Pancreas (tissue), 10 donors: ENCODE measurements at regions not wholly inside any gene's neighbourhood (a gene's known extent, or its start where the extent isn't known, plus 50 kb on each side); places are given as distances from the start of the nearest gene placed in this dataset.

Source experiments
- ATAC-seq, 4 donors: fragments of 200-7000 bp; cut with Tn5 transposase; one replicate each; pipeline versions ENCODE4 v1.8.0 to v1.9.1; 2020; ENCODE audit warnings: mild to moderate bottlenecking in 4 of 4, moderate library complexity in 4 of 4
- DNase-seq, 6 donors: peaks; one replicate each; pipeline ENCODE4 v3.0.0-alpha.2; 2020
- FAIRE-seq: peaks from 2 replicates; lab custom pipeline; 2012; peaks lifted over from hg19 to GRCh38; lab: Jason Lieb, UNC
- H3K27ac ChIP-seq, 4 donors: fragments of 200-600 bp; sonication (generic); 1 replicate in 3 of 4; 2 replicates in 1 of 4; pipeline versions ENCODE4 v1.5.0 to v1.8.0; 2020
- H3K27me3 ChIP-seq, 4 donors: fragments of 200-600 bp; one replicate each; pipeline ENCODE4 v1.8.0; 2021
- H3K36me3 ChIP-seq, 3 donors: fragments of 200-600 bp; sonication (generic) in 1 of 3; one replicate each; pipeline versions ENCODE4 v1.5.0 to v1.8.0; 2020 to 2021
- H3K4me1 ChIP-seq, 3 donors: fragments of 200-600 bp; one replicate each; pipeline ENCODE4 v1.8.0; 2021
- H3K4me3 ChIP-seq, 4 donors: fragments of 200-600 bp; sonication (generic) in 2 of 4; one replicate each; pipeline versions ENCODE4 v1.5.0 to v1.8.0; 2020 to 2021
- H3K9me3 ChIP-seq, 4 donors: fragments of 200-600 bp; one replicate each; pipeline ENCODE4 v1.8.0; 2021
- CTCF ChIP-seq, 4 donors: fragments of 200-600 bp; sonication (generic) in 3 of 4; IDR thresholded peaks; one replicate each; pipeline versions ENCODE4 v1.5.0 to v1.8.0; 2021; ENCODE audit warnings: antibody characterized with exemption in 4 of 4
- WGBS, 2 donors: extraction: QIAGEN DNeasy Blood & Tissue Kit; methylation state at CpG; one replicate each; pipeline ENCODE4 v1.1.7; 2013; 5-methylcytosine and 5-hydroxymethylcytosine counted together
- intact Hi-C, 3 donors: fragments of 100-400 bp; cut with DNase I; formaldehyde crosslinking; loops; one replicate each; pipeline versions ENCODE4 v1.11.1 to v1.14.2; 2022
- donor health status: healthy with polysubstance abuse.
- donor health status: DM: no; HTN: no; CAD: no; lungs with moderate emphysema.
- donor health status: DM: no; HTN: no; CAD: no.
- donor health status: control.
- donor health status: control.
- donor health status: Bipolar disorder and iron deficiency.
- donor health status: DM: yes; HTN: yes; CAD: no.
- donor health status: DM: no; HTN: no; CAD: no.
- donor health status: DM: no; HTN: no; CAD: no.
- donor health status: DM: yes; HTN: yes; CAD: no.

GRCh38 chr10:65798133-65798532 lies 1127.7 kb upstream of the LRRTM3 start:
- 78 to 79% methylated on average over 3 of the region's 3 CpGs for WGBS, 2 donors
- FAIRE-seq (no peak), DNase-seq (no peak), ATAC-seq (no peak)
- Histone ChIP-seq H3K4me3 (no peak overlapping the region), H3K9me3 (no peaks in the 10 kb centered on the region), H3K27ac (no peak overlapping the region), H3K27me3 (no peaks in the 10 kb centered on the region), H3K36me3 (no peaks in the 10 kb centered on the region), H3K4me1 (no peaks in the 10 kb centered on the region)
- intact Hi-C loops = no loop called here
- no peak for TF ChIP-seq CTCF (IDR thresholded peaks at IDR 0.05)

GRCh38 chr10:65802391-65802790 lies 1123.4 kb upstream of the LRRTM3 start:
- H3K27me3 ChIP-seq = no peaks in the 10 kb centered on the region
- no peaks in the 10 kb centered on the region for H3K36me3 ChIP-seq
- no peak for TF ChIP-seq CTCF (IDR thresholded peaks at IDR 0.05)
- ATAC-seq (no peak), DNase-seq (no peak), FAIRE-seq (no peak)
- WGBS, 2 donors = 72 to 92% methylated on average over 2 of the region's 2 CpGs
- intact Hi-C loops = no loop called here
- H3K4me3 ChIP-seq = no peak overlapping the region
- H3K27ac ChIP-seq = no peak overlapping the region
- H3K9me3 ChIP-seq = no peaks in the 10 kb centered on the region
- H3K4me1 ChIP-seq = no peaks in the 10 kb centered on the region

GRCh38 chr10:65805511-65805910 lies 1120.3 kb upstream of the LRRTM3 start:
- no peaks in the 10 kb centered on the region for H3K9me3 ChIP-seq
- intact Hi-C loops = no loop called here
- no peak overlapping the region for H3K27ac ChIP-seq
- no peaks in the 10 kb centered on the region for H3K4me1 ChIP-seq
- H3K36me3 ChIP-seq = no peaks in the 10 kb centered on the region
- H3K4me3 ChIP-seq = no peak overlapping the region
- H3K27me3 ChIP-seq = no peaks in the 10 kb centered on the region
- FAIRE-seq (no peak), ATAC-seq (no peak), DNase-seq (no peak)
- WGBS, 2 donors = 21 to 24% methylated on average over 1 of the region's 1 CpG
- TF ChIP-seq CTCF (IDR thresholded peaks at IDR 0.05) = no peak

- Histone ChIP-seq H3K27ac (no peak overlapping the region), H3K4me3 (no peak overlapping the region), H3K4me1 (no peaks in the 10 kb centered on the region), H3K9me3 (no peaks in the 10 kb centered on the region), H3K27me3 (no peaks in the 10 kb centered on the region), H3K36me3 (no peaks in the 10 kb centered on the region)
- DNase-seq (no peak), ATAC-seq (no peak), FAIRE-seq (no peak)
- intact Hi-C loops = no loop called here
- 35 to 36% methylated on average over 1 of the region's 1 CpG for WGBS, 2 donors
- no peak for TF ChIP-seq CTCF (IDR thresholded peaks at IDR 0.05)
These were observed 1119.8 kb upstream of the LRRTM3 start for GRCh38 chr10:65805993-65806392.

GRCh38 chr10:65808687-65809333 lies 1117.0 kb upstream of the LRRTM3 start:
- Histone ChIP-seq H3K27ac (no peak overlapping the region), H3K4me3 (no peak overlapping the region), H3K9me3 (no peaks in the 10 kb centered on the region), H3K36me3 (no peaks in the 10 kb centered on the region), H3K27me3 (no peaks in the 10 kb centered on the region), H3K4me1 (no peaks in the 10 kb centered on the region)
- DNase-seq (no peak), ATAC-seq (no peak), FAIRE-seq (no peak)
- intact Hi-C loops = no loop called here
- no peak for TF ChIP-seq CTCF (IDR thresholded peaks at IDR 0.05)
- 88 to 90% methylated on average over 3 of the region's 3 CpGs for WGBS, 2 donors
